Superior temporal gyrus (tissue), 1 donor: ENCODE measurements at regions not wholly inside any gene's neighbourhood (a gene's known extent, or its start where the extent isn't known, plus 50 kb on each side); places are given as distances from the start of the nearest gene placed in this dataset.
"Not testable (repeated sequence)": the region's sequence is repeated elsewhere in the genome, so short reads cannot be mapped to it uniquely, and the experiment has no call there.

Source experiments
- DNase-seq: peaks from one replicate; pipeline ENCODE4 v3.0.0-alpha.2; 2016; ENCODE audit errors: extremely low spot score

DNA sequence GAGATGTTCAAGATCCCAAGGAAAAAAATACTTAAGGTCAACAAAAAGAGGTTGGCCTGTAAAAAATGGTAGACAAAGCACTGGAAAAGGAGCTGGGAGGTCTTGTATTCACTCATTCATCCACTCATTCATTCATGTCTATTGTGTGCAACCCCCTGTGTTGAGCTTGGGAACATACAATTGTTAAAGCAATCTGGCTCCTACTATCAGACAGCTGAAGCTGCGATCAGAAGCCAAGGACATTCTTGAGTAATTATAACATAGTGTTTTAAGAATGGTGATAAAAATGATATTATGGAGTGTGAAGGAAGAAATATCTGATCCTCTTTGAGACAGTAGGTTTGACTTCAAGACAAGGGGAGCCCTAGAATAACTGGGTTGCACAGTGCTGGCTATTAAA, 693.4 kb downstream of the TOX3 start:
- no peak for DNase-seq

DNA sequence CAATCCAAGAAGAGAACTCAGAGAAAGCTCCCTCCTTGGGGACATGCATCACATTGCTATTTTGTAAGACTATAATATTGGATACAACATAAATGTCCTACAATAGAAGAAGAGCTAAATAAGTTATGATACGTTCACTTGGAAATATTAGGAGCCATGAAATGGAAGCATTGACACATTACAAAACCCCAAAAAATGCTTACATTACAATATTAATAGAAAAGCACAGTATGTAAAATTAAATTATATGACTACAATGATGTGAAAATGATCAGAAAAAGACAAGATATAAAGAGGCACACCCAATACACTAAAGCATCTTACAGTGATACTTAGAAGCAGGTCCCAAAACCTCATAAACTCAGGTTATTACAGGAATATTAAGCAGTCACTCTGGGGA, 694.1 kb downstream of the TOX3 start:
- no peak for DNase-seq

DNA sequence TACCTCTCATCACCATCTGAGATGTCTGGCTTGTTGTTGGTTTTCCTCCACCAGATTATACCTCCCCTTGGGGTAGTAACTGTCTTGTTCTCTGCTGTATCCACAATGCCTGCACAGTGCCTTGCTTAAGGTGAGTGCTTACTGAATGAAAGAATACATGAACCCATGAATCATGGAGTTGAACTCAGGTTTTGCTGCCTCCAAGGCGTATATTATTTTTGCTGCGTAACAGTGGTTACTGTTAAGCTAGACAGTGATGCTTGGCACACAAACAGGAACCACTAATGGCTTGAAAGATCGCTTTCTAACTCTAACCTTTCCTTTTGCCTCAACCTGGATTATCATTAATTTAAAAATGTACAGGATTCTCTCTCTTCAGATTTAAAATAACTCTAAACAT, 695.8 kb downstream of the TOX3 start:
- no peak for DNase-seq

DNA sequence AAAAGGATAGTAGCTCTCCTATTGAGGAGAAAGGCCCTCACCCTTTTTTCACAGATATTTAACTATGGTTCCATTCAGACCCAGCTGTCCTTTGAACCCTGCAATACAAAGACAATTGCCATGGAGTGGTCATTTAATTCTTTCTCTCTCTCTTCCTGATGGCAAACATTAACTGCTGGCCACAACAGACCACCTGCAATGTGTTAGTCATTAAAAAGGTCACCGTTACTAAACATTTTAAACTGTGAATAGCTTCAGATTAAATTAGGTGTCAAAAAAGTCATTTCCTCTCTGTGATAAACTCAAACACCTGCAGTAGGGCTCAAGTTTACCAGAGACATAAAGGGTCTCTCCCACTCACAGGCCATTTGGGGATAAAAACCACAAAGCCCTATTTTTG, 697.2 kb downstream of the TOX3 start:
- no peak for DNase-seq

DNA sequence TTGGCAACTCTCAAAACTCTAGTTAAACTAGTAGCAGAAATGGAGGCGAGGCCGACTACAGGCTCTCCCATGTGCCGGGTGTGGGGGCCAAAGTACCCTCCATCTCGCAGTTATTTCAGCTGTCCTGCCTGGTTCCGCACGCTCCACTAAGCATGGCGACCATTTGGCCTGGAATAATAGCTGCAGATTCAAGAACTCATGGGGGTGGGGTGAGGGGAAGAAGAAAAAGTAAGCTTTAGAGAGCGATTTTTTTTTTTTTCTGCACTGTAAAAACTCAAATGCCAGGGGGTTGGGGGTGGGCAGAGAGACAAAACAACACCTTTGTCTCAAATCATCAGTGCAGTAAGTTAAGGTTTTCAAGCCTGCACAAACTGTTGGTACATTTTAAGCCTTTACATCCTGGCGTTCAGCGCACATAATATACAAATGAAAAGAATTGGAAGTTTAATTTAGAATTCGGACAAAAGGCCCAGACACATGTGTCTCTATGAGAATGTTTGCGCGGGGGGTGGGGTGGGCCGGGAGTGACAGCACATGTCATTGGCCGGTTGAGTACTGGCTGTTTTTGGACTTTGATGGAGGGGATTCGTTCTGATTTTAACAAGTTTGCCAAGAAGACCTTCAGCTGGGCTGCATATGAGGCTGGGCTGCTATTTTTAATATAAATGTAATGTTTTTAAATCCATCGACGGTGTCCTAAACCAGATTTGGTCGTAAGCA, 694.7 kb upstream of the SALL1 start:
- no peak for DNase-seq

DNA sequence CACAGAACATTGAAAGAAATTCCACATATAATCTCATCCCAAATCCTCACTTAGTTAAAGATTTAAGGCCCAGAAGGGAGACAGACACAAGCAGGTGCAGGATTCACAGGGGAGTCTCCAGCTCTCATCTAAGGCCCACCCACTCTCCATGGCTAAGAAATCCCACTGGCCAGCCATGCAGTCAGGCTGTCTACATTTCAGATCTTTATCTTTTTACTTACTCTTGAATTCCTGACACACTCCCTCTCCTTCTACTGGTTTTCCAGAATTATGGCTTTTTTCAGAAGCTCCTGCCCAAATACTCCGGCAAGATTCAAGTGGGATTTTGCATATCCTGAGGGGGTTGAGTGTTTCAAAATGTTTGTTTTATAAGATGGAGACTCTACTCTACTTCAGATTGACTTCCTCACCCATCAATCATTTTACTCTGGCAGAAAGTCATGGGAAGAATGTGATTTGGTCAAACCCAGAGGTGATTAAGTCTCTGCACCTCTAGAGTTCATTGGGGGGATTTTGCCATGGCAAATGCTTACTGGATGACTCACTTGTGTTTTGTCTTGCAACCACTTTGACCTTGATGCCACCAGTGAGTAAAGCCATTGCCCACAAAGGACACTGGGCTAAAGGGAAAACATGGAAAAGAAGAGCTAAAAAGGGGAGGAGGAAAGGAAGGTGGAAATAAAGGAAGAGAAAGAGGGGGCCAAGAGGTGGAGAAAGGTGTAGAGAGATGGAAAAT, 688.8 kb upstream of the SALL1 start:
- no peak for DNase-seq

DNA sequence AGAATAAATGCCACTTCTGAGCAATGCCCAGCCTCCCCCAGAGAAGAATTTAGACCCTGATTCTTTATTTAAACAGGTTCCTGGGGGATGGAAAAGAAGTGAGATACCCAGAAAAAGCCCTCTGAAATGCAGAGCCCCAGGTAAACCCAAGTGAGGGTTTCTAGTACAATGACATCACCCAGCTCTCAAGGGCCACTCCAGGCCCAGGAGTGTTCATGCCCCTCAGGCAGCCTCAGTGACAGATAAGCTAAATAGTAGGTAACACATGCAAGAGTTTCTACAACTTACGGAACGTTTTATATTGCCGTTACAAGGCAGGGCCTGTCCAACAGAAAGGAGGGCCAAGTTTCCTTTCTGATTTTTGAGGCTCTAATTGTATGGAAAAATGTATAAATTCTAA, 683.7 kb upstream of the SALL1 start:
- DNase-seq = no peak

DNA sequence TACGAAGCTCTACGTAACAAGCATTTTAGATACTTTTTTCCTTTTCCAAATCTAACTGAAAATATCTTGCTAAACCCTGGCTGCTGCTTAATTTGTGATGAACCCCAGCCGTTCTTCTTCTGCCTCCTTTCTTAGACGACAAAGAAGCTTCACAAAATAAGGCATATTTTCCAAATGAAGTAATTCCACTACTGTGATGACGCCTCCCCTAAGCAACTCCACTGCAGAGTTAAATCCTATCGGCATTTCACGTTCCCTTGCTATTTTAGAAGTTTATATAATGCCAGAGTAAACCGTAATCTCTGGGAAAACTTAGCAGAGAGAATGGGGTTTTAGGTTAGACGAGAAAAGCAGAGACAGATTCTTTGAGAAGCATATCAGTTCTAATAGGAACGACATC, 683.1 kb upstream of the SALL1 start:
- no peak for DNase-seq

DNA sequence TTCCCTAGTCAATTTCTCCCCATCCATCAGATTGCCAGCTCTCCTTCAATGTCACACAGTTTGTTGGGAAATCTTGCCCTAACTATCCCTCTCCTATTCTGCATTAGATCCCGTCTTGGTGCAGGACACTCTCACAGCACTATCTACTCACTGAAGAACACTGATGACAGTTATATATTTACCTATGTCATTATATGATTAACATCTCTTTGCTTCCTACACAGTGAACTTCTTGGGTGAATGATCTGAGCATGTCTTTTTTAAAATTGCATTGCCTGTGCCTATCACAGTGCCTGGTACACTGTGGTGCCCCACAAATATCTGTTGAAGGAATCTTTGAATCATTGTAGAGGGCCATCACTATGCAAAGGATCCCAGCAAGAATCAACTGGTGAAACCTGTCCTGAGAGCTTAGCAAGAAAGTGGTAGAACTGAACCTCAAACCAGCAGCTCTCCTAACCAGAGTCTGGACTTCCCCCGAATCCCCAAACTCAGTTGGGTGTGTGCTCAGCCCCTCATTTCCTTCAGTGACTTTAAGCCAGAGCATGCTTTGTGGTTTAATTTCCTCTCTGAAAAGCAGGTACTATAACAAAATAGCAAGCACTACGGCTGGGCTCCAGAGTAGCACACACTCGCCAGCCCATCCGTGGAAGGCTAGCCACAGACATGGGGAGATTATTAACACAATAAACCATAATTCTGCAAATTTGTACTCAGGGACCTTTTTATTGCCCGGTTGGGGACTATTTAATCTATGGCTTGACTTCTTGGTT, 680.7 kb upstream of the SALL1 start:
- DNase-seq = no peak

DNA sequence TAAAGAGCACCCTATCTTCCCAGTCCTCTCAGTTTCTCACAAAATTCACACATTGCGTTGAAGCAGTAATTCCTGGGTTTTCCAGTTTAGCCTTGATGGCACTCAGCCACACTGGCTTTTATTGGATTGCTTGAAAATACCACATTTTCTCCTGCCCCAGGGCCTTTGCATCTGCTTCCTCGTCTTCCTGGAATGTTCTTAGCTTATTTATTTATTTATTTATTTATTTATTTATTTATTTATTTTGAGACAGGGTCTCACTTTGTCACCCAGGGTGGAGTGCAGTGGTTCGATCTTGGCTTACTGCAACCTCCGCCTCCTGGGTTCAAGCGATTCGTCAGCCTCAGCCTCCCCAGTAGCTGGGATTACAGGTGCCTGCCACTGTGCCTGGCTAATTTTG, 680.0 kb upstream of the SALL1 start:
- DNase-seq = not testable (repeated sequence)

DNA sequence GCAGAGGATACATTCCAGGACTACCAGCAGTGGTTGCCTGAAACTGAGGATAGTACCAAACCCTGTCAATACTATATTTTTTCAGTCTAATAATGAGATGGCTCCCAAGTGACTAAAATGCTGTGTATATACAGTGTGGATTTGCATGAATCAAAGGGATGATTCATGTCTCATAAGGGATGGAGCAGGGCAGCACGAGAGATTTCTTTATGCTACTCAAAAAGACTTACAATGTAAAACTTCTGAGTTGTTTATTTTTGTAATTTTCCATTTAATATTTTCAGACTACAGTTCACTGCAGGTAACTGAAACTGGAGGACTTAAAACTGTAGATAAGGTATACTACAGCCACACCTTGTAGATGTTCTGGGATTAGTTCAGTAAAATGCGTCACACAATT, 674.7 kb upstream of the SALL1 start:
- DNase-seq = no peak

DNA sequence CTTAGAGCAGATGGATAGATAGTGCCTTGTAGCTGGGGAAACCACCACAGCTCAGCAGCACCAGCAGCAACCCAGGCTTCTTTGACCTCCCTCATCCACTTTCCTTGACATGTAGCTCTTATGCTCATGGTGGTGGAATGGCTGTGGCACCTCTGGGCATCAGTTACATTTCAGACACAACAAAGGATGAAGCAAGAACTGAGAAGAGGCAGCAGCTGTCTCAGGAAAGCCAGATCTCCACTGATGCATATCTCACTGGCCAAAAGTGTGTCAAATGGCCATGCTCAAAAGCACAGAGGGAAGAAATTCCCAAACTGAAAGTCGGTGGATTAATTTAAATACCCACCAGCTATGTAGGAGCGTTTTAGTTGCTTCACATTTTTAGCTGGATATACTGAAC, 671.4 kb upstream of the SALL1 start:
- DNase-seq = no peak

DNA sequence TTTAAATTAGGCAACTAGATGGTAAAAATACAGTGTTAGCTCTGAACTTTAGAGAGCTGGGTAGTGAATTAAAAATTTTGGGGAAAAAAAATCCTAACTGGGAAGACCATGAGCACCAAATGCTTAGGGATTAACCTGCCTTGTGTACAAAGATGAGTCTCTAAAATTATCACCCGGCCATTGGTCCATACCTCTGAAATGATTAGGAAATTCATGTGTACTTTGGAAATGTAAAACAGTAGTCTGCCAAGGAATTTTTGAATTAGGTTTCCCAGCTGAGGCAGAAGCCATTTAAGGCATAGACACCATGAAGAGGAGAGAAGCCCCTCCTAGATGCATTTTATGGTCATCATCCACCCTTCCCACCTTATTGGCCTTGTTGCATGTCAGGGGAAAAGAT, 670.5 kb upstream of the SALL1 start:
- DNase-seq = no peak

DNA sequence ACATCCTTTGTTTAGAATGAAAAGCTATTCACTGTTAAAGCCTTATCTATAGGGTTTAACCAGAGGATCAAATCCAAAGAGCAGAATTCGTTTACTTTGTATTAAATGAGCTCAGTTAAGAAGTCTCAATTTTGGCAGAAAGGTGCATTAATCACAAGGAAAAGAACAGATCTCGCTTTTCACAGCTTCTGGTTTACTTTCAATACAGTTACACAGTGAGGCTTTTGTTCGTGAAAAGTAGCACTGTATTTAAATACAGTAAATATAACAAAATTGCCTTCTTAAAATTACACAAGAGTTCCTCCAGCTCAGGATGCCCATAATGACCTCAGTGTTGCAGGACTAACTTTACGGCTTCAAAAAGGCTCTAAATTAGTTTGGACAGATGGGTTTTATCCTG, 669.1 kb upstream of the SALL1 start:
- peak; percentile 22 for DNase-seq

DNA sequence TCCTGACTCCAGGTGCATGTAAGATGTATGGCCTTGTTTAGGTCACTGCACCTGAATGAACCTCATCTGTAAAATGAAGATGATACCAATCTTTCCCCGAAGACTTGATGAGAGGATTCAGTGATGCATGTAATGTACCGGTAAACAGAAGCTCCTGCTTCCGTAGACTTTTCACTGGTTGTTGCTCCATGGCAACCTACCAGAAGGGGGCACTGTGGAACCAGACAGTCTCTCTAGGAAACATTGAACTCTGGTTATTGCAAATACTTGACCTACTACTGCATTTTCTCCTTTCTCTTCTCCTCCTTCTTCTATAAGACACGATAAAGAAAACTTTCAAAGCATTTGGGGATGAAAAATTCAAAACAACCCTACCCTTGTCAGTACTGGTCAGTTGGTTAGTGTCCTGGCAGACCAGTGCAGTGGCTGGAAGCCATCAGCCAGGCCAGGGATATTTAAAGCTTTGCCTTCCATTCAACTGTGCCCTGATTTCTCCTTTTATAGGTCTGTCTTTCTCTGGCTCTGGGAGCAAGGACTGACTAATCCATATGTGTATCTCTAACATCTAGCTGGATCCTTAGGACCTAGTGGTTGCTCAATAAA, 667.4 kb upstream of the SALL1 start:
- peak; percentile 56 for DNase-seq

DNA sequence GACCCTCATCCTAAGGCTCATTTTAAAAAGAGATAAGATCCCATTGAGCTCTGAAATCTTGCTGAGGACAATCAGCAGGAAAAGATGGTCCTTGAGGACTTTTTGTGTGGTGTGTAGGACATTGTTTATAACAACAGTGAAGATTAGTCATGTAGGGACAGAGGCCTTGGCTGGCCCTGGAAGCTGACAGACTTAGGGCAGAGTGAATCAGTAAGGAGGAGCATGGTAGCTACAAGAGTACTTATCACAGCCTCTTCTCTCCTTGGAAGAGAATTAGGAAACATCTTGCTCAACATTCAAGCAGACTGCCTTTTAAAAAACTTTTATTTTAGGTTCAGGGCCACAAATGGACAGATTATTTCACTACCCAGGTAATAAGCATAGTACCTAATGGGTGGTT, 665.9 kb upstream of the SALL1 start:
- no peak for DNase-seq

DNA sequence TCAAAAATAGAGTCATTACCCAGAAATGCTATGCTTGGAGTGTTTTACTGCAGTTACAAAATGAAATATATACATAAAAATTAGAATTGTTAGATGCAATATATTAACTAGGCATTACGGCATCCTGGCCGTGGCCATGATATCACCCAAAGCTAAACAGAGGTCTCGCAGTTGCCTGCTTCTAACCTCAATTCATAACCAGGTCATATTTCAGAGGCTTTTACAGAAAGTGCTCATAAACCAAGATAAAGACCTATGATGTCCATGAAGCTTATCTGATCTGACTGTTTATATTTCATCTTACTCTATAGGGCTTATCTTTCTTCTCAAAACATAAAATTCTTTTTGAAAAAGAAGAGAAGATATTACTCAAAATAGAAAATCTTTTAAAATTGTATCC, 664.5 kb upstream of the SALL1 start:
- no peak for DNase-seq

DNA sequence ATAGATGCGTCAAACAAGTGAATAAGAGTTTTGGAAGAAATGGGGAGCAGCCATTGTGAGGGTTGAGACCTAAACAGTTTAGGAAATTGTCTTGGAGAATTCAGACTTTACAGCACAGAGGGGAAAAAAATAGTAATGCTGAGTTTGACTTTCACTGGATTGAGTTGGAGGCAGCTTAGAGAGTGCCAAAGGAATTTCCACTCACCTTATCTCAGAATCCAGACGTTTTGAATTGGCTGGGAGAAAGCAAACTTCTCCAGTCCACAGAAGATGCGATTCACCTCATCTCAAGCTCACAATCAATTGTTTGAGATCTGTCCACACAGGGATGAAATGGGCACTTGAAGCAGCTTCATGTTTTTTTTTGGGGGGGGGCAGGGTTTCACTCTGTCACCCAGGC, 663.5 kb upstream of the SALL1 start:
- no peak for DNase-seq

DNA sequence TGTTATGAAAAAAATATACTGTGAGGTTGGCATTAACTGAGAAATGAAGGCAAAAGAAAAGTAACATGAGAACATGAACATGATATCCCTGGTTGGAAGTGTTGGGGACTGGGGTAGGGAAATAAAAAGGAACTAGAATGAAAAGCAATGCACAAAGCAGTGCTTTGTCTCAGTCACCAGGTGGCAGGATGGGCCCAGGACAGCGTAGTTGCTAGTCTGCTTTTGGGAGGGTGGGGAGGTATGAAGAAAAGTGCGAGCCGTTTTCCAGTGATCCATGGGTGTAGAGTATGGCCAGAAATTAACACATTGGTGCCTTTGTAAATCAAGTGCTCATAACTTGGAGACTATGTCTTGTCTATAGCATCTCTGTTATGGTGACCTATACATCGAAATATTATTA, 662.5 kb upstream of the SALL1 start:
- no peak for DNase-seq

DNA sequence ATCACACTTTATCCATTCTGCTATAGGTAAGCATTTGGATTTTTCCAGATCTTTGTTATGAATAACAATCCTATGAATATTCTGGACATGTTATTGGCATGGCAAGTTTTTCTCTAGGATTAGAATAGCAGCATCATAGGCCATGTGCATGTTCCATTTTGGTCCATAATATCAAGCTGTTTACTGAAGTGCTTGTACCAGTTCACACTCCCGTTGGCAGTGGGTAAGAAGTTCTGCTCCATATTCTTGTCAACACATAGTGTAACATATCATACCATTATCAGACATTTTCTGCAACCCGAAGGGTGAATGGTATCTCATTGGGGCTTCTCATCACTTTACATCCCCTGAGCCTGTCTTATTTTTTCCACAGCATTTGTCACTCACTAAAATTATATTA, 661.9 kb upstream of the SALL1 start:
- DNase-seq = no peak

DNA sequence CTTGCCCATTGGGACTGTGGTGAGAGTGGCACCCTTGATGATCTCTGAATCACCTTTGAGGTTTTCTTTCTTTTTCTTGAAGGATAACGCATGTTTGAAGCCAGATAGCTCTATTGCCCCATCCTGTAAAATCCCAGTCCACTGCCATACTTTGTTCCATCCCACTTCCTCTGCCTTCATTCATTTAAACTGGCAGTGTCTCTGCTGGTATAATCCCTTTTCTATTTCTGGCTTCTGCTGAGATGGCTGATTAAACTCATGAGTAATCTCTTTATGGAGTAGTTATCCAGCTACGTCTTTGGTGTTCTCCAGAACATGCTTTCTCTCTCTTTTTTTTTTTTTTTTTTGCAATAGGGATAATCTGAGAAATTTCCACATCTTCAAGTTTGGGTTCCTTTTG, 656.5 kb upstream of the SALL1 start:
- no peak for DNase-seq

DNA sequence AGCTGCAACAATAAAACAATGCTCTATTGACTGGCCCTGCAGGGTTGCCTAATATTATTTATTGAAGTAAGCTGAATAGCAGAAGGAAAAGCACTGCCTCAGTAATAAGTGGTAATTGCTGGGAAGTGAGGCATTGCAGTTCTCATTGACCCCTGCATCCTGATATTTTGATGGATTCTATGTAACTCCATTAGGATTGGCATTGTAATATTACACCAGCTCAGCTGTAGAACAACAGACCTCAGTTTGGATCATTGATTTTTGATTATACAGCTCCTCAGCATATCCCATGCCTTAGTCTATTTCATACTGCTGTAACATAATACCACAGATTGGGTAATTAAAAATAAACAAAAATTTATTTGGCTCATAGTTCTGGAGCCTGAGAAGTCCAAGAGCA, 650.6 kb upstream of the SALL1 start:
- no peak for DNase-seq
